Vagina (tissue), 2 donors: ENCODE measurements at regions not wholly inside any gene's neighbourhood (a gene's known extent, or its start where the extent isn't known, plus 50 kb on each side); places are given as distances from the start of the nearest gene placed in this dataset.

Source experiments
- DNase-seq, 2 donors: peaks; one replicate each; pipeline ENCODE4 v3.0.0-alpha.2; 2017; ENCODE audit errors: extremely low spot score in 2 of 2
- H3K27ac ChIP-seq: fragments of 200-600 bp; sonication (generic); one replicate; pipeline ENCODE4 v1.5.1; 2019
- H3K27me3 ChIP-seq: fragments of 200-600 bp; sonication (generic); one replicate; pipeline ENCODE4 v1.5.1; 2019
- H3K36me3 ChIP-seq, 2 donors: fragments of 200-600 bp; sonication (generic); one replicate each; pipeline ENCODE4 v1.5.1; 2017 to 2019
- H3K4me1 ChIP-seq: fragments of 200-600 bp; sonication (generic); one replicate; pipeline ENCODE4 v1.5.1; 2019
- H3K4me3 ChIP-seq, 2 donors: fragments of 200-600 bp; sonication (generic); 1 replicate in 1 of 2; 2 replicates in 1 of 2; pipeline ENCODE4 v1.5.1; 2016 to 2019
- H3K9me3 ChIP-seq: fragments of 200-600 bp; sonication (generic); one replicate; pipeline ENCODE4 v1.5.1; 2019
- CTCF ChIP-seq, 3 experiments: fragments of 450-650 bp in 2 of 3; fragments of 200-600 bp in 1 of 3; sonication (generic) in 1 of 3; IDR thresholded peaks; one replicate each; pipeline ENCODE4 v1.5.1; 2017 to 2019; ENCODE audit warnings: antibody characterized with exemption in 3 of 3, mild to moderate bottlenecking in 2 of 3, moderate library complexity in 2 of 3
- POLR2A ChIP-seq, 2 donors: fragments of 450-650 bp; IDR thresholded peaks; one replicate each; pipeline ENCODE4 v1.6.1; 2017; ENCODE audit warnings: antibody characterized with exemption in 2 of 2, mild to moderate bottlenecking in 2 of 2, moderate library complexity in 2 of 2
- POLR2AphosphoS5 ChIP-seq, 2 donors: sonication (generic); formaldehyde crosslinking; IDR thresholded peaks; one replicate each; pipeline ENCODE4 v1.9.0; 2017; ENCODE audit warnings: antibody characterized with exemption in 2 of 2, mild to moderate bottlenecking in 2 of 2, low read depth in 1 of 2; ENCODE audit not compliant: insufficient read depth in 1 of 2
- intact Hi-C: fragments of 100-400 bp; cut with DNase I; formaldehyde crosslinking; loops from one replicate; pipeline ENCODE4 v1.15.1; 2023

GRCh38 chr14:71332476-71332875 is 425.2 kb downstream of the PCNX1 start:
- TF ChIP-seq POLR2AphosphoS5 (IDR thresholded peaks at IDR 0.05; ENCODE audit: insufficient read depth in 1 of 2, low read depth in 1 of 2): no peak
- no peak for TF ChIP-seq POLR2A (IDR thresholded peaks at IDR 0.05)
- TF ChIP-seq CTCF (IDR thresholded peaks at IDR 0.05): no peak
- Histone ChIP-seq H3K4me3 (no peak overlapping the region), H3K27me3 (no peaks in the 10 kb centered on the region), H3K36me3 (no peaks in the 10 kb centered on the region), H3K9me3 (no peaks in the 10 kb centered on the region), H3K4me1 (no peaks in the 10 kb centered on the region), H3K27ac (no peak overlapping the region)
- DNase-seq: no peak
- intact Hi-C loops: no loop called here

GRCh38 chr14:71333705-71334104 is 426.4 kb downstream of the PCNX1 start:
- Histone ChIP-seq H3K4me1 (no peaks in the 10 kb centered on the region), H3K9me3 (no peaks in the 10 kb centered on the region), H3K36me3 (no peaks in the 10 kb centered on the region), H3K27ac (no peak overlapping the region), H3K4me3 (no peak overlapping the region), H3K27me3 (no peaks in the 10 kb centered on the region)
- intact Hi-C loops: no loop called here
- TF ChIP-seq CTCF (IDR thresholded peaks at IDR 0.05) (no peak), POLR2A (IDR thresholded peaks at IDR 0.05) (no peak)
- DNase-seq: no peak

GRCh38 chr14:71336489-71337192 is 429.4 kb downstream of the PCNX1 start:
- no peak for DNase-seq
- no peaks in the 10 kb centered on the region for H3K9me3 ChIP-seq
- intact Hi-C loops: no loop called here
- no peak overlapping the region for H3K27ac ChIP-seq
- no peak overlapping the region for H3K4me3 ChIP-seq
- TF ChIP-seq CTCF (IDR thresholded peaks at IDR 0.05): no peak
- no peak for TF ChIP-seq POLR2AphosphoS5 (IDR thresholded peaks at IDR 0.05; ENCODE audit: insufficient read depth in 1 of 2, low read depth in 1 of 2)
- no peak for TF ChIP-seq POLR2A (IDR thresholded peaks at IDR 0.05)
- H3K27me3 ChIP-seq: no peaks in the 10 kb centered on the region
- H3K4me1 ChIP-seq: no peaks in the 10 kb centered on the region
- no peaks in the 10 kb centered on the region for H3K36me3 ChIP-seq

- H3K9me3 ChIP-seq: no peaks in the 10 kb centered on the region
- no peak for DNase-seq
- TF ChIP-seq POLR2A (IDR thresholded peaks at IDR 0.05): no peak
- TF ChIP-seq POLR2AphosphoS5 (IDR thresholded peaks at IDR 0.05; ENCODE audit: insufficient read depth in 1 of 2, low read depth in 1 of 2): no peak
- no peak for TF ChIP-seq CTCF (IDR thresholded peaks at IDR 0.05)
- intact Hi-C loops: no loop called here
- H3K27ac ChIP-seq: no peak overlapping the region
- H3K4me3 ChIP-seq: no peak overlapping the region
- H3K36me3 ChIP-seq: no peaks in the 10 kb centered on the region
- H3K27me3 ChIP-seq: no peaks in the 10 kb centered on the region
- no peaks in the 10 kb centered on the region for H3K4me1 ChIP-seq
These were observed 430.9 kb downstream of the PCNX1 start for GRCh38 chr14:71338153-71338552.

- no peaks in the 10 kb centered on the region for H3K4me1 ChIP-seq
- intact Hi-C loops: no loop called here
- no peaks in the 10 kb centered on the region for H3K9me3 ChIP-seq
- no peak for DNase-seq
- no peak overlapping the region for H3K4me3 ChIP-seq
- H3K27ac ChIP-seq: no peak overlapping the region
- no peak for TF ChIP-seq POLR2AphosphoS5 (IDR thresholded peaks at IDR 0.05; ENCODE audit: insufficient read depth in 1 of 2, low read depth in 1 of 2)
- TF ChIP-seq CTCF (IDR thresholded peaks at IDR 0.05): no peak
- no peak for TF ChIP-seq POLR2A (IDR thresholded peaks at IDR 0.05)
- H3K36me3 ChIP-seq: no peaks in the 10 kb centered on the region
- no peaks in the 10 kb centered on the region for H3K27me3 ChIP-seq
These were observed 432.6 kb downstream of the PCNX1 start for GRCh38 chr14:71339650-71340415.
